ENCODE measurements at regions not wholly inside any gene's neighbourhood (a gene's known extent, or its start where the extent isn't known, plus 50 kb on each side); places are given as distances from the start of the nearest gene placed in this dataset.
"Not testable (repeated sequence)": the region's sequence is repeated elsewhere in the genome, so short reads cannot be mapped to it uniquely, and the experiment has no call there.

DNA sequence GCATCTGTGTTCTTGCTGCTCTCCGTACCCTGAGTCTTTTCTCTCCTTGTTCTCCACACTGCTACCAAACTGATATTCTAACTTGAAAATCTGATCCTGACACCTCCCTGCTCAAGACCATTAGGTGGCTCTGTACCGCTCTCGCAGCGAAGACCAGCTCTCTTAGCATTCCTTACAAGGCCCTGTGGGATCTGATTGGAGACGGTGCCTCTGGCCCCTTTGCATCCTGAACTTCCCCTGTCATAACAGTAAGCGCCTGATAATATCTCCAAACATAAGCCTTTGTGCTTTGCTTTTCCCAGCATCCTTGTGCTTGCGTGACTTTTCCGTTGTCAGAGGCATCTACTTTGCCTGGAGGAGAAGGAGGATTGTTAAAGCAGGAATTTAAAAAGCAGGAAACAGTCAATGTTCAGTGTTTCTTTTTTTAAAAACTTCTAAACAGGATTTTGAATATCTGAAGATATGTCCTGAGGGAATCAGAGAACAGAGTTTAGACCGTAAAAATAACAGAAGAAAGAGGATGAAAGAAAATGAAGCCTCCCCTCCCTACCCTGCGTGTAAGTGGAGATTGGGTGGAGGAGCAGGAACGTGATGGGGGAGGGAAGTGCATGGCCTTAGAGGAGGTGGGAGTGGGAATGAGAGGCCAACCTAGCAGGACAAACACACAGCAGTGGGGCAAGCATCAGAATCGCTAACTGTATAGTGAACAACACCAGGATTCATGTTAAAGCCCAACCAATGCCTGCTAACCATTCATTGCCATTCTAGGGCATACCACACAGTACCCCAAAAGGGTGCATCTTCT, 89.2 kb upstream of the STMND1 start:
- DNase-seq (ENCODE audit: low spot score) = peak; percentile 85

DNA sequence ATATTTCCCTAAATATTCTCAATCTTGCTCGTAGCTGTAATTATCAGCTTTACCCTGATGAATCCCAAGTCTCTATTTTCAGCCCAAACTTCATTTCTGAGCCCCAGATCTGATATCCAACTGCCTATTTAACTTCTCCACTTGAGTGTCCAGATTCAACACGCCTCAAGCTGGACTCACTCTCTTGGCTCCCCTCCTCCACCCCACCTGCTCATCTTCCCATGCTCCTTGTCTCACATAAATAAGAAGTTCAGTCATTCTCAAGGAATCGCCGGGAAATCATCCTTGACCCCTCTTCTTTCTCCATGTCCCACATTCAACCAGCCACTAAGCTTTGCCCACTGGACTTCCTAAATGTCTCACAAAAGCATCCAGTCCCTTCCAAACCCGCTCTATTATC, 89.9 kb upstream of the STMND1 start:
- no peak for DNase-seq (ENCODE audit: low spot score)

- DNase-seq (ENCODE audit: low spot score) = no peak
Observed at GRCh38 chr6:17007749-17008148, 94.1 kb upstream of the STMND1 start.

GRCh38 chr6:17006543-17006942, 95.3 kb upstream of the STMND1 start:
- DNase-seq (ENCODE audit: low spot score) = no peak

DNA sequence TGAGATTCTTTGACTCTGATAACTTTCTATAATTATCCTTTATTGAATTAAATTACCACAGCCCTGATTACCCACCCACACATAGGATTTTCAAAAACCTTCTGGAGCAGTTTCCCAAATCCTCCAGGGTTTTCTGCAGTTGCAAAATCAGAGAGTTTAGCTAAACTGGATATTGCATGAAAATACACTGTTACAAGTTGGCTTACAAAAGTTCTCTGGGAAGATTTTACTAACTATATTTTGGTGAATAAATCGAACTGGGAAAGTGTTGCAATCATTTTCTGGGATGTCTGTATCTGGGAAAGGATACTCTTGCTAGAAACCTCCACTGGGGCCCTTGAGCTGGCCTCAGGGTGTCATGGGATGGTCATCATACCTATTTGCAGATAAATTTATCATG, 97.6 kb upstream of the STMND1 start:
- peak; percentile 64 for DNase-seq (ENCODE audit: low spot score)

GRCh38 chr6:17002123-17002522, 99.7 kb upstream of the STMND1 start:
- DNase-seq (ENCODE audit: low spot score) = no peak

- no peak for DNase-seq (ENCODE audit: low spot score)
Observed at GRCh38 chr6:17001188-17001587, 100.7 kb upstream of the STMND1 start.

DNA sequence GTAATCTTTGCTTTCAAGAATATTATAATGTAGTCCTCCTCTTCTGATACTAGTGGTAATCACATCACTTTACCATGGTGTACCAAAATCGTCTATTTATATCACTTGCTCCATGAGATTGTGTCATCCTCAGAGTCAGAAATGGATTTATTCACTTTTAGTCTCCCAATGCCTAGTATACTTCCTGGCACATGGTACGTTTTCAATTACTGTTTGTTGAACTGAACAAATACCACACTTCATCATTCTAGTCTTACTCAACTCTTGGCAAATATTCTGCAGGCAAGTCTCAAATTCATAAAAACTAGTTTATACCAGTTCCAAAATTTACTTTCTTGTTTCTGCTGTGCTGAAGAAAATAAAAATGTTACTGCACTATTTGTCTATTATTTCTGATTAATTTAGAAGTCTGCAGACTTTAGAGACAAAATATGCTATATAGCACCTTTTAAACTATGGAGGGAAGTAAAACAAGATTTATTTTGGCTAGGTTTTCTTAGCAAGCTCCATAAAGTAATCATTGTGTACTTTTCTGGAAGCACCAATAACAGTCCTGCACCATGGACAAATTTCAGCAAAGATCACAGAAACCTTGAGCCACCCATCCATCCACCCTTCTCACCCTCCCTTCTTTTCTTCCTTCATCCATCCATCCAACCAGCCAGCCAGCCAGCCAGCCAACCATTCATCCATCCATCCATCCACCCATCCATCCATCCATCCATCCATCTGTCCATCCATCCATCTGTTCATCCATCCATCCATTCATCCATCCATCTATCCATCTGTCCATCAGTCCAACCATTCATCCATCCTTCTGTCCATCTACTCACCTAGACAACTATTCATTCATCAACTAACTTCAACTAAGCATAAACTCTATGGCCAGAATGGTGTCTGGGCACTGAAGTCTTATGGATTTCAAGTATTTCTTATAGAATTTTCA, 102.1 kb upstream of the STMND1 start:
- DNase-seq (ENCODE audit: low spot score) = no peak

GRCh38 chr6:16998461-16998860, 103.4 kb upstream of the STMND1 start:
- DNase-seq (ENCODE audit: low spot score) = no peak

DNA sequence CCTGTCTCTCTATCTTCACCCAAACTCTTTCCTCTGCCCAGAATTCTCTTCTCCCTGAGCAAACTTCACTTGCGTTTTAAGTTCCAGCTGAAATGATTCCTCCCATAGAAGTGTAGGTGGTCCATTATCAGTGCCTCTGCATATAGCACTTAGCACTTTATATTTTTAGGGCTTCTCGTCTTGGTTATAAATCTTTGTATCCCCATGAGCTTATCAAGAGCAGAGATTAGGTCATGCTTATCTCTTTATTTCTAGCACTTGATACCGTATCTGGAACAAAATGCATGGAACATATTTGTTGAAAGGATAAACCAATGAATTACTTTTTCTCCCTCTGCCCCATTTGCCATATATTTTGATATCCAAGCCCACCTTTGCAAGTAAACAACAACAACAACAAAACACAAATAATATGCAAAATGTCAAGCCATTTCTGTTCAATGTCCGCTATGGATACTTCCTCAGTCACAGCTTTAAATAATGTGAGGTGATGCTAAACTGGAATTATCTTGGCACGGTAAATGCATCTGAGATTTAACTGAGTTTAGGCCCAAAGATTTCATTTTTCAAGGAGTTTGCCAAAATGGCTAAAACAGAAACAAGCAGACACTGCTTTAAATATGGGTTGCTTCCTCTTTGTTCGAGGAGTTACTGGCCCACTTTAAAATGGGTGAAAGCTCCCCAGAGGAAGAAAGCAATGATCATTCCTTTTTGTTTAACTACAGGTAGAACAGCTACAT, 106.2 kb upstream of the STMND1 start:
- peak; percentile 35 for DNase-seq (ENCODE audit: low spot score)

- DNase-seq (ENCODE audit: low spot score) = no peak
Observed at GRCh38 chr6:16993396-16993795, 108.5 kb upstream of the STMND1 start.

- no peak for DNase-seq (ENCODE audit: low spot score)
Observed at GRCh38 chr6:16991981-16992629, 109.7 kb upstream of the STMND1 start.

GRCh38 chr6:16989976-16990375, 111.9 kb upstream of the STMND1 start:
- not testable (repeated sequence) for DNase-seq (ENCODE audit: low spot score)

DNA sequence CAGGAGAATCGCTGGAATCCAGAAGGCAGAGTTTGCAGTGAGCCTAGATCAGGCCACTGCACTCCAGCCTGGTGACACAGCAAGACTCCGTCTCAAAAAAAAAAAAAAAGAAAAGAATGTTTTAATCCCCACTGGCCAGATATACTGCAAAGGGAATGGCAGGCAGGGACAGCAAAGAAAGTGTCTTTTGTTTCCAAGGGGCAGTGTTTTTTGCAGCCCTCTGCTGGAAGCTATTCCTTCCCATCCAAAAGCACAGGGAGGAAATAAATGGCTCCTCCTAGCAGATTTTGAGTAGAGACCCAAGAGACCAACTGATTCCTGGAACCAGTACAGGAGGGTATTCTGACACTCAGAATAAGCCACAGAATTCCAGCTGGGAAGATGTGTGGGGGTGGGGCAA, 112.5 kb upstream of the STMND1 start:
- no peak for DNase-seq (ENCODE audit: low spot score)

DNA sequence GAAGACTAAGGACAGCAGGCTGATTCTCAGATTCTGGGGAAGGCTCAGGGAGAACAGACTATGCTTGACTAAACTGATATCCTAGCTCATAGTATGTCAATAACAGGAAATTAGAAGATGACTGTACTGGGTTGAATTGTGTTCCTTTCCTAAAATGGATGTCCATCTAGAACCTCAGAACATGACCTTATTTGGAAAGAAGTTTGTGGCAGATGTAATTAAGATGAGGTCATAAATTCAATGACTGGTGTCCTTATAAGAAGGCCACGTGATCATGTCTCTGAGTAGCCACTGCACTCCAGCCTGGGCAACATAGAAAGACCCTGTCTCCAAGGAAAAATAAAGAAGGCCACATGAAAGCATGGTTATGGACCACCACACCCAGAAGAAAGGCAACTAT, 113.9 kb upstream of the STMND1 start:
- DNase-seq (ENCODE audit: low spot score) = no peak

- DNase-seq (ENCODE audit: low spot score) = peak; percentile 85
Observed at GRCh38 chr6:16985513-16986284, 116.2 kb upstream of the STMND1 start.

- DNase-seq (ENCODE audit: low spot score) = peak; percentile 60
Observed at GRCh38 chr6:16982807-16983206, 119.0 kb upstream of the STMND1 start.

DNA sequence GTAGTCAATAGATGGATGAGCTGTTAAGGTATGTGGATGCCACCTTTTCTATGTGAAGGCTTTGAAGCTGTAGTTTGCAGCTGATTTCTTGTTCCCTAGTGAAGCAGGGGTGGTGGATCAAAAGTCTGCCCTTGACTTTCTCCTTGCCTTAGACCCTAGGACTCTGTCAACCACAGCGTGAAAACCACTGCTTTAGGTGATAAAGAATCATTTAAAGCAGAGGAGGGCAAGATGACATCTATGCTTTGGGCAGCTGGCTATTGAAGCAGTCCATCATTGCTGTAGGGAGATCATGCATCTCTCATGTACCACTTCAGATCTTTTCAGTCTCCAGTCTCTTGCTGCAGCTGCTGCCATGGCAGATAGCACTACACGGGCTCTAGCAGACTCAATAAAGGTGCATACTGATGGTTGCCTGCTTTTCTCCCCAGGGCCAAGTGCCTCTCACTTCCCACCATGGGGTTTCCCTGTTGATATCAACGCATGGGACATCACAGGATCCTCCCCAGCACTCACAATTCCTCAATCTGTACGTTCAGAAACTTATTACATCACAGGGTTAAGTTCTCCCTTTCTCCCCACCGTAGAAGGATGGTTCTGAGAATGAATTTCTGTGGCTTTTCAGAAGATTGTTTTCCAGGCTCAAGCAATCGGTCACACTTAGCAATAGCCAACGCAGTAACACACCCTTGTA, 122.0 kb upstream of the STMND1 start:
- DNase-seq (ENCODE audit: low spot score) = no peak

DNA sequence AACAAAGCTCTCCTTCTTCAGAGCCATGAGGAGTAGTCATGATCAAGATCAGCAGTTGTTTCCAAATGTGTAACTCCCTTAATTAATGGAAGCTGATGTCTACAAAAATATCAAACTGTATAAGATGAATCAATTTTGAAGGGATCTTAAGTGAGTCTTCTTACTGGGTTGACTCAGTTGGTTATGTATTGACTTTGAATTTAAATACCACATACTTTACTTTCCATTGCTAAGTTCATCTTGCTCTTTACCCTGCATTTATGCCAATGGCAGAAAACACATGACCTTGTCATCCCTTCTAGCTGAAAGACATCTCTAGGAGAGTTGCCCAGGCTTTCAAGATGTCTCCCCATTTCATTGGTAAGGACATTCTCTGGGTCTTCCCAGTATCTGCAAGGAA, 123.2 kb upstream of the STMND1 start:
- no peak for DNase-seq (ENCODE audit: low spot score)
